ENCODE measurements at regions not wholly inside any gene's neighbourhood (a gene's known extent, or its start where the extent isn't known, plus 50 kb on each side); places are given as distances from the start of the nearest gene placed in this dataset.
"Not testable (repeated sequence)": the region's sequence is repeated elsewhere in the genome, so short reads cannot be mapped to it uniquely, and the experiment has no call there.

DNA sequence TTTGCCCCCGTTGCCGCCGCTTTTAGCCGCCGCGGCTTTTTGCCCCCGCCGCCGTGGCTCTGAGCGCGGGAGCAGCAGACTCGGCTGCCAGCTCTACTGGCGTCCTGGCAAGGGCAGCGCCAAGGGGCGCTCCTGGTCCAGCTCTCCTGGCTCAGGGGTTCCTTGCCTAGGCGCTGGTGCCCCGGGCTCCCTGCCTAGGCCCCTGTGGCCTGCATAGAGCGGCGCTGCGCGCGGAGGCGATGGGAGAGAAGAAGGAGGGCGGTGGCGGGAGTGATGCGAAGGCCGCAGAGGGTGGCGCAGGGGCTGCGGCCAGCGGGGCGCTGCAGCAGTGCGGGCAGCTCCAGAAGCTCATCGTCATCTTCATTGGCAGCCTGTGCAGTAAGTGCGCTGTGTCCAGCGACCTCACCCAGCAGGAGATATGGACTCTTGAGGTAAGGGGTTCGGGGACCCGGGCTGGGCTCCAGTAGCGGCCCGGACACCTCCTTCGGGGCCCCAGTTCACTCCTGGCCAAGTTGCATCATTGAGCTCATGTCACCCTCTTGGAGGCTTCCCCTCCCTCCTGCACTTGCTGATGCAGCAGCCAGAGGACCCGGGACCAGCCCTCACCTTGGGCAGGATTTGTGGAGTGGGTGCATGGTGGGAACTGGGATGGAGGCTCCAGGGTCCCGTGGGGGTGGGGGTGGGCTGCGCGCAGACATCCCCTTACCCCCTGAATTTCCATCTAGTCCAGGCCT lies 1344.4 kb downstream of the TP53TG3F start:
- intact Hi-C loops (cut with DNase I, micrococcal nuclease): no loop called here
- DNase-seq (no peak), ATAC-seq (no peak)
- H3K9me3 ChIP-seq: peaks cover 45% of the 10 kb centered on the region
- H3K4me1 ChIP-seq (ENCODE audit: low read depth): no peaks in the 10 kb centered on the region
- H3K4me3 ChIP-seq: no peak overlapping the region
- TF ChIP-seq, protein P1, sequence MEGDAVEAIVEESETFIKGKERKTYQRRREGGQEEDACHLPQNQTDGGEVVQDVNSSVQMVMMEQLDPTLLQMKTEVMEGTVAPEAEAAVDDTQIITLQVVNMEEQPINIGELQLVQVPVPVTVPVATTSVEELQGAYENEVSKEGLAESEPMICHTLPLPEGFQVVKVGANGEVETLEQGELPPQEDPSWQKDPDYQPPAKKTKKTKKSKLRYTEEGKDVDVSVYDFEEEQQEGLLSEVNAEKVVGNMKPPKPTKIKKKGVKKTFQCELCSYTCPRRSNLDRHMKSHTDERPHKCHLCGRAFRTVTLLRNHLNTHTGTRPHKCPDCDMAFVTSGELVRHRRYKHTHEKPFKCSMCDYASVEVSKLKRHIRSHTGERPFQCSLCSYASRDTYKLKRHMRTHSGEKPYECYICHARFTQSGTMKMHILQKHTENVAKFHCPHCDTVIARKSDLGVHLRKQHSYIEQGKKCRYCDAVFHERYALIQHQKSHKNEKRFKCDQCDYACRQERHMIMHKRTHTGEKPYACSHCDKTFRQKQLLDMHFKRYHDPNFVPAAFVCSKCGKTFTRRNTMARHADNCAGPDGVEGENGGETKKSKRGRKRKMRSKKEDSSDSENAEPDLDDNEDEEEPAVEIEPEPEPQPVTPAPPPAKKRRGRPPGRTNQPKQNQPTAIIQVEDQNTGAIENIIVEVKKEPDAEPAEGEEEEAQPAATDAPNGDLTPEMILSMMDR (IDR thresholded peaks at IDR 0.05): no peak
- no peaks in the 10 kb centered on the region for H3K36me3 ChIP-seq (ENCODE audit: low read depth)

DNA sequence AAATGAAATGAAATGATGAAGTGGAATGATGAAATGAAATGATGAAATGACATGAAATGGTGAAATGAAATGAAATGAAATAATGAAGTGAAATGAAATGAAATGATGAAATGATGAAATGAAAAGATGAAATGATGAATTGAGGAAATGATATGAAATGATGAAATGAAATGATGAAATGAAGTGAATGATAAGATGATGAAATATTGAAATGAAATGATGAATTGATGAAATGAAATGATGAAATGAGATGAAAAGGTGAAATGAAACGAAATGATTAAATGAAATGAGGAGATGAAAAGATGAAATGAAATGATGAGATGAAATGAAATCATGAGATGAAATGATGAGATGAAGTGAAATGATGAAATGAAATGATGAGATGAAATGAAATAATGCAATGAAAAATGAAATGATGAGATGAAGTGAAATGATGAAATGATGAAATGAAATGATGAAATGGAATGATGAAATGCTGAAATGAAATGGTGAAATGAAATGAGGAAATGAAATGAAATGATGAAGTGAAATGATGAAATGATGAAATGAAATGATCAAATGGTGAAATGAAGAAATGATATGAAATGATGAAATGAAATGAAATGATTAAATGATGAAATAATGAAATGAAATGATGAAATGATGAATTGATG lies 1347.7 kb downstream of the TP53TG3F start:
- H3K4me1 ChIP-seq (ENCODE audit: low read depth); intact Hi-C loops (cut with DNase I, micrococcal nuclease); DNase-seq; H3K36me3 ChIP-seq (ENCODE audit: low read depth); H3K4me3 ChIP-seq; ATAC-seq: not testable (repeated sequence)
- peaks cover 50% of the 10 kb centered on the region for H3K9me3 ChIP-seq

DNA sequence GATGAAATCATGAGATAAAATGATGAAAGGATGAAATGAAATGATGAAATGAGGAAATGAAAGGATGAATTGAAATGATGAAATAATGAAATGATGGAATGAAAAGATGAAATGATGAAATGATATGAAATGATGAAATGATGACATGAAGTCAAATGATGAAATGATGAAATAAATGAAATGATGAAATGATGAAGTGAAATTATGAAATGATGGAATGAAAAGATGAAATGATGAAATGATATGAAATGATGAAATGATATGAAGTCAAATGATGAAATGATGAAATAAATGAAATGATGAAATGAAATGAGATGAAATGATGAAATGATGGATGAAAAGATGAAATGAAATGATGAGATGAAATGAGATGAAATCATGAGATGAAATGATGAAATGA lies 1348.4 kb downstream of the TP53TG3F start:
- H3K4me3 ChIP-seq; intact Hi-C loops (cut with DNase I, micrococcal nuclease); ATAC-seq; DNase-seq; H3K4me1 ChIP-seq (ENCODE audit: low read depth); H3K36me3 ChIP-seq (ENCODE audit: low read depth): not testable (repeated sequence)
- peaks cover 46% of the 10 kb centered on the region for H3K9me3 ChIP-seq

DNA sequence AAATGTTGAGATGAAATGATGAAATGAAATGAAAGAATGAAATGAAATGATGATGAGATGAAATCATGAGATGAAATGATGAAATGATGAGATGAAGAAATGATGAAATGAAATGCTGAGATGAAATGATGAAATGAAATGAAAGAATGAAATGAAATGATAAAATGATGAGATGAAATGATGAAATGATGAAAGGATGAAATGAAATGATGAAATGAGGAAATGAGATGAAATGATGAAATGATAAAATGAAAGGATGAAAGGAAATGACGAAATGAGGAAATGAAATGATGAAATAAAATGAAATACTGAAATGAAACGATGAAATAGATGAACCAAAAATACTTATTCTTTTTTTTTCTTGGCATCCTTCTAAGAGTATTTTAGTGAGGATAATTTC lies 1349.1 kb downstream of the TP53TG3F start:
- not testable (repeated sequence) for ATAC-seq

More for the DNA sequence above, 1349.1 kb downstream of the TP53TG3F start:
- intact Hi-C loops (cut with DNase I, micrococcal nuclease); DNase-seq; H3K36me3 ChIP-seq (ENCODE audit: low read depth); H3K4me3 ChIP-seq; H3K4me1 ChIP-seq (ENCODE audit: low read depth): not testable (repeated sequence)
- peaks cover 44% of the 10 kb centered on the region for H3K9me3 ChIP-seq
